ENCODE measurements at regions not wholly inside any gene's neighbourhood (a gene's known extent, or its start where the extent isn't known, plus 50 kb on each side); places are given as distances from the start of the nearest gene placed in this dataset.
A peak's percentile ranks its signal among the peaks of the same experiment; 100 is the strongest.

DNA sequence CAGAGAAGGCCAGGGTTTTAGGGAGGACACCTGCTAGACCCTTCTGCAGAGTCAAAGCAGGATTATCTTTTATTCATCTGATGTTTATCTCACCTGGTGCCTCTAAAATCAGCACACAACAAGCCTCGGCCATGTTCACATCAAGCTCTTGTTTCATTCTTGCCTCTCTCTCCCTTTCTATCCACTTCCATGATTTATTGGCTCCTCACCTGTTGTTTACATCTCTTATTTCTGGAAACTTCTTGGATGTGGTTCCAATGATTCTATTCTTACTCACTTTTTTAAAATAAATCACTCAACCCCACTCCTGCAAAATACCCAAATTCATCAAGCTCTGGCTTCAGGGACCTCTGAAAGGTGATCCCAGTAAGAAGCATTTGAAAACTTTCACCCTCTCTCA is 407.0 kb upstream of the KLF4 start:
- Histone ChIP-seq H3K4me1 (peaks cover 0 to 14% (median 3%) of the 10 kb centered on the region in 4 donors), H3K36me3 (no peaks in the 10 kb centered on the region), H3K9me3 (no peaks in the 10 kb centered on the region), H3K27ac (no peak overlapping the region), H3K27me3 (no peaks in the 10 kb centered on the region), H3K4me3 (no peak overlapping the region)
- 88% methylated on average over 1 of the region's 1 CpG for WGBS, 2 donors (ENCODE audit: low coverage in 1 of 2)
- no peak for TF ChIP-seq EP300 (IDR thresholded peaks at IDR 0.05; ENCODE audit: low read depth)
- TF ChIP-seq POLR2AphosphoS5 (IDR thresholded peaks at IDR 0.05): no peak
- DNase-seq: no peak
- in situ Hi-C loops (cut with MboI; ENCODE audit: low pct_ligation_motif_present in 1 of 4, low pct_unique_long_range_greater_than_20kb in 1 of 4, low sequenced_read_pairs in 3 of 4) (no loop called here), intact Hi-C loops (cut with DNase I; ENCODE audit: low total_unique reads) (loop anchor here (1.0 kb wide), 1 partner anchor 34 kb away; no protein-coding TSS in a partner anchor)

DNA sequence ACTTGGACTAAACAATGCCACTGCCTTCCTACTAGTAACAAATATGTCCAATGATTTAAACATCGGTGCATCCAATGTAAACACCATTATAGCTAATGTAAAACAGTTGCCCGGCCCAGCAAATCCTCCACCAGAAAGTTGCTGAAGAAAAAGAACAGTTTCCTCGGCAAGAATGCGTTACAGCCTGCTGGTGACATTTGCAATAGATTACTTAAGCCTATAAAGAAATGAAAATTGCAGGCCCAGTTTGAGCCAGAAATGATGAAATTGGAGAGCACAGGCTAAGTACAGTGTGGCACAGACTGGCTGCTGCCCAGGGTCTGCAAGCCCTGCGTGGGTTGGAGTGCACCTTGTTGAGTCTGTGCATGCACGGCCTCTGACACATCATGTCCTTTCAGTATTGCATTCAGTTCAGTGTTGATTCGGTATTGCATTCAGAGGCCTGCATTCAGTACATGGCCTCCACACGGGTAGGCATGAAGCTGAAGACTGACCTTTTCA is 406.0 kb upstream of the KLF4 start:
- Histone ChIP-seq H3K4me3 (no peak overlapping the region), H3K27ac (peak overlapping the region in 3 of 4 donors; percentile 7 to 48 (median 10)), H3K4me1 (peaks cover 0 to 14% (median 3%) of the 10 kb centered on the region in 4 donors), H3K36me3 (no peaks in the 10 kb centered on the region), H3K9me3 (no peaks in the 10 kb centered on the region), H3K27me3 (no peaks in the 10 kb centered on the region)
- in situ Hi-C loops (cut with MboI; ENCODE audit: low pct_ligation_motif_present in 1 of 4, low pct_unique_long_range_greater_than_20kb in 1 of 4, low sequenced_read_pairs in 3 of 4): no loop called here
- no peak for TF ChIP-seq POLR2A (IDR thresholded peaks at IDR 0.05)
- no peak for TF ChIP-seq EP300 (IDR thresholded peaks at IDR 0.05; ENCODE audit: low read depth)
- WGBS, 2 donors (ENCODE audit: low coverage in 1 of 2): 69 to 70% methylated on average over 5 to 8 of the region's 8 CpGs
- DNase-seq: no peak
- intact Hi-C loops (cut with DNase I; ENCODE audit: low total_unique reads): loop anchor here (1.0 kb wide), 1 partner anchor 35 kb away; no protein-coding TSS in a partner anchor

DNA sequence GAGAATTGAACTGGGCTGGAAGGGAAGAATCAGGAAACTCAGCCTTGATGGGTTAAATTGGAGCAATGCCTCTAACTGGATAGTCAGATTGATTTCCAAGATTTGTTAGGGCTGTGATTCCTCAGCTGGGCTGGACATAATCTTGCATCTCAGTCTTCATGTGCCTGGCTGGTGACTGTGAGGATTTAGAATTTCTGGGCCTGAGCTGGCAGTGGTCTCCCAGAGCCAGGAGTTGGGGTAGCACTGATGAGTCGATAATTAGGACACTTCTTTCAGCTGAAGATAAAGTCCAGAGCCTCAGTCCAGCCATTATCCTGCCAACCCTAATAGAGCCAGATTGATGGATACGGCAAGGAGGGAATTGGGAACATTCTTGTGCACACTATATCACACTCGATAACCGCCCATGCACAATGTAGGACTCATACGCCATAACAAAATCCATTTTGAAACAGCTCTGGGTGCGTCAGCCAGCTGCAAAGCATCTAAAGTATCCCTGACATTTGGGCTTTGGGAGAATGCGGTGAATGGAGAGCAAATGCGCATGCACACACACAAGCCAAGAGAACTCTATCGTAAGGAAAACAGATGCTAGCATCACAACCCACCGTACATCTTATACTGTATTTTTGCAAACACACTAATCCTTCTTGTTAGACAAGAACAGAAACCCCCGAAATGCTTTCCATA is 405.1 kb upstream of the KLF4 start:
- Histone ChIP-seq H3K27ac (peak overlapping the region; percentile 10 to 56 (median 29)), H3K4me1 (peaks cover 0 to 14% (median 3%) of the 10 kb centered on the region in 4 donors), H3K9me3 (no peaks in the 10 kb centered on the region), H3K36me3 (no peaks in the 10 kb centered on the region), H3K27me3 (no peaks in the 10 kb centered on the region), H3K4me3 (no peak overlapping the region)
- TF ChIP-seq, protein P1, sequence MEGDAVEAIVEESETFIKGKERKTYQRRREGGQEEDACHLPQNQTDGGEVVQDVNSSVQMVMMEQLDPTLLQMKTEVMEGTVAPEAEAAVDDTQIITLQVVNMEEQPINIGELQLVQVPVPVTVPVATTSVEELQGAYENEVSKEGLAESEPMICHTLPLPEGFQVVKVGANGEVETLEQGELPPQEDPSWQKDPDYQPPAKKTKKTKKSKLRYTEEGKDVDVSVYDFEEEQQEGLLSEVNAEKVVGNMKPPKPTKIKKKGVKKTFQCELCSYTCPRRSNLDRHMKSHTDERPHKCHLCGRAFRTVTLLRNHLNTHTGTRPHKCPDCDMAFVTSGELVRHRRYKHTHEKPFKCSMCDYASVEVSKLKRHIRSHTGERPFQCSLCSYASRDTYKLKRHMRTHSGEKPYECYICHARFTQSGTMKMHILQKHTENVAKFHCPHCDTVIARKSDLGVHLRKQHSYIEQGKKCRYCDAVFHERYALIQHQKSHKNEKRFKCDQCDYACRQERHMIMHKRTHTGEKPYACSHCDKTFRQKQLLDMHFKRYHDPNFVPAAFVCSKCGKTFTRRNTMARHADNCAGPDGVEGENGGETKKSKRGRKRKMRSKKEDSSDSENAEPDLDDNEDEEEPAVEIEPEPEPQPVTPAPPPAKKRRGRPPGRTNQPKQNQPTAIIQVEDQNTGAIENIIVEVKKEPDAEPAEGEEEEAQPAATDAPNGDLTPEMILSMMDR (IDR thresholded peaks at IDR 0.05): no peak
- TF ChIP-seq POLR2AphosphoS5 (IDR thresholded peaks at IDR 0.05): peak; percentile 33 to 68 (median 50)
- in situ Hi-C loops (cut with MboI; ENCODE audit: low pct_ligation_motif_present in 1 of 4, low pct_unique_long_range_greater_than_20kb in 1 of 4, low sequenced_read_pairs in 3 of 4) (no loop called here), intact Hi-C loops (cut with DNase I; ENCODE audit: low total_unique reads) (no loop called here)
- no peak for DNase-seq
- 57 to 71% methylated on average over 5 to 11 of the region's 11 CpGs for WGBS, 2 donors (ENCODE audit: low coverage in 1 of 2)

DNA sequence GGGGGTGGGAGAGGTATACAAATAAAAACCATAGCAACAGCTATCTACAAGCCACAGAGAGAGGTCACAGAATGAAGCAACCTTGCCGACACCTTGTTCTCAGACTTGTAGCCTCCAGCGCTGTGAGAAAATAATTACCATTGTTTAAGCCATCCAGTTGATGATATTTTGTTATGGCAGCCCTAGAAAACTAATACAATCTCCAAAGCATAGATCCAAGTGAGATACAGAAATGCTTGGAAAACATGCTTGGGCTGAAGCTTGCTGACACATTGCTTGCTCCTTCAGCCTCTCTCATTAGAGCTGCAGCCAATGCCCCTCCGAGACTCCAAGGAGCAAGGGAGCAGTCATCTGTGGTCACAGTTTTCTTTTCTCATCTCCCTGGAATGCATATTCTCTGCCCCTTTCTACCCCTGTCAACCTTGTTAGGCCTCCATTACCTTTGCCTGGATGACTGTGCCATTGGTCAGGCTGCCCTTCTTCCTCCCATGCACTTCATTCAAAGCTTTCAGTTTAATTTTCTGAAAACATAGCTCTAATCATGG is 401.4 kb upstream of the KLF4 start:
- no peak overlapping the region for H3K27ac ChIP-seq
- no peaks in the 10 kb centered on the region for H3K27me3 ChIP-seq
- no peaks in the 10 kb centered on the region for H3K36me3 ChIP-seq
- no peaks in the 10 kb centered on the region for H3K9me3 ChIP-seq
- no peak for DNase-seq
- intact Hi-C loops (cut with DNase I; ENCODE audit: low total_unique reads) (no loop called here), in situ Hi-C loops (cut with MboI; ENCODE audit: low pct_ligation_motif_present in 1 of 4, low pct_unique_long_range_greater_than_20kb in 1 of 4, low sequenced_read_pairs in 3 of 4) (no loop called here)
- no peak overlapping the region for H3K4me3 ChIP-seq
- 97 to 100% methylated on average over 2 to 3 of the region's 3 CpGs for WGBS, 2 donors (ENCODE audit: low coverage in 1 of 2)
- peaks cover 0 to 5% (median 0%) of the 10 kb centered on the region in 4 donors for H3K4me1 ChIP-seq
- TF ChIP-seq POLR2AphosphoS5 (IDR thresholded peaks at IDR 0.05) (no peak), EP300 (IDR thresholded peaks at IDR 0.05; ENCODE audit: low read depth) (no peak), POLR2A (IDR thresholded peaks at IDR 0.05) (no peak)
- TF ChIP-seq, protein P1 (IDR thresholded peaks at IDR 0.05): no peak

DNA sequence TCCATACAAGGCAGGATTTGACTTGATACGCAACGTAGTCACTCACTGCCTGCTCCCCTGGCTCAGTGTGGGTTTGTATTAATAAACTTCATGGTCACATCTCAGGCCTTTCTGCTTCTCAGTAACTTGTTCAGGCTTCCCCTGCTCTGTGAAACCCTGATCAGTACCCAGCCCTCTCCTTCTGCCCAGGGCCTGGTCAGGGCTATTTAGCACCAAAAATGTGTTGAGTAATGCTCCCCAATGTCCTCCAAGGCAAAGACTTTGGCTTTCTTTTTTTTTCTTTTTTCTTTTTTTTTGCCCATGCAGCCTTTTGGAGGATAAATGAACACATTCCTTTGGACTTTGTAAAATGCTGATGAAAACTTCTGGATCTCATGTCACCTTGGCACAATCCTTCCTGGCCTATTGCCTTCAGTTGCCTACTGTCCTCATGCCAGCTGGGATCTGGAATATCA is 399.2 kb upstream of the KLF4 start:
- H3K9me3 ChIP-seq: no peaks in the 10 kb centered on the region
- no peaks in the 10 kb centered on the region for H3K4me1 ChIP-seq
- H3K4me3 ChIP-seq: no peak overlapping the region
- H3K27ac ChIP-seq: no peak overlapping the region
- H3K36me3 ChIP-seq: no peaks in the 10 kb centered on the region
- in situ Hi-C loops (cut with MboI; ENCODE audit: low pct_ligation_motif_present in 1 of 4, low pct_unique_long_range_greater_than_20kb in 1 of 4, low sequenced_read_pairs in 3 of 4): no loop called here
- no peak for DNase-seq
- TF ChIP-seq POLR2AphosphoS5 (IDR thresholded peaks at IDR 0.05) (no peak), EP300 (IDR thresholded peaks at IDR 0.05; ENCODE audit: low read depth) (no peak), POLR2A (IDR thresholded peaks at IDR 0.05) (no peak)
- TF ChIP-seq, protein P1 (IDR thresholded peaks at IDR 0.05): no peak
- 81 to 84% methylated on average over 2 of the region's 2 CpGs for WGBS, 2 donors (ENCODE audit: low coverage in 1 of 2)
- intact Hi-C loops (cut with DNase I; ENCODE audit: low total_unique reads): no loop called here
- no peaks in the 10 kb centered on the region for H3K27me3 ChIP-seq

Measured in transverse colon (tissue), 4 donors.